K562 (cell line): ENCODE measurements at regions not wholly inside any gene's neighbourhood (a gene's known extent, or its start where the extent isn't known, plus 50 kb on each side); places are given as distances from the start of the nearest gene placed in this dataset.

Experiments used
- ATAC-seq: fragments of 200-7000 bp; cut with Tn5 transposase; 3 replicates; pipeline ENCODE4 v1.9.1; 2020; ENCODE audit warnings: moderate library complexity
- BruUV-seq: library from RNA; stranded (reverse); fragments of 400-500 nt; replicated peaks from 2 replicates; lab custom pipeline; 2021; lab: Mats Ljungman, UMichigan
- CTCF ChIA-PET: fragments of 300-600 bp; formaldehyde crosslinking; extraction: SDS; loops from one replicate; lab custom pipeline; 2021; ENCODE audit warnings: low intra/inter-chr PET ratio; lab: Yijun Ruan, JAX
- POLR2A ChIA-PET: fragments of 300-600, 350-650 bp; sonication (Branson Sonifier 250); formaldehyde crosslinking; extraction: SDS; loops from one replicate; lab custom pipeline; 2021; ENCODE audit warnings: antibody characterized with exemption, inconsistent platforms; lab: Yijun Ruan, JAX
- DNase-seq, 4 experiments: peaks; one replicate each; pipeline versions ENCODE4 v3.0.0 to v3.0.0-alpha.2; 2011 to 2018; ENCODE audit warnings: low spot score in 3 of 4, mixed read lengths in 3 of 4; ENCODE audit errors: extremely low read depth in 1 of 4
- FAIRE-seq: peaks from 2 replicates; lab custom pipeline; 2011; peaks lifted over from hg19 to GRCh38; lab: Jason Lieb, UNC
- H2AFZ ChIP-seq: 2 replicates; pipeline ENCODE4 v1.6.0; 2011; ENCODE audit warnings: low read depth, low read length, control low read depth, inconsistent platforms
- H3K27ac ChIP-seq: fragments of 200-600 bp; 3 replicates; pipeline ENCODE4 v1.8.0; 2011; ENCODE audit warnings: low read depth, mild to moderate bottlenecking, control low read depth, inconsistent platforms, low read length, moderate library complexity, mixed read lengths; ENCODE audit errors: extremely low read depth
- H3K27me3 ChIP-seq, 2 experiments: fragments of 300-600 bp in 1 of 2; 2 replicates in 1 of 2; 3 replicates in 1 of 2; pipeline versions ENCODE4 v1.6.0 to v1.8.0; 2011; ENCODE audit warnings: inconsistent platforms in 2 of 2, low read length in 2 of 2, mild to moderate bottlenecking in 1 of 2, mixed read lengths in 1 of 2, moderate library complexity in 1 of 2; ENCODE audit not compliant: control insufficient read depth in 2 of 2, insufficient read depth in 2 of 2
- H3K36me3 ChIP-seq: fragments of 300-600 bp; 3 replicates; pipeline ENCODE4 v1.8.0; 2011; ENCODE audit warnings: mild to moderate bottlenecking, low read length, inconsistent platforms; ENCODE audit not compliant: control insufficient read depth, insufficient read depth
- H3K4me1 ChIP-seq, 2 experiments: fragments of 200-600 bp in 1 of 2; replicated peaks in 1 of 2; 2 replicates in 1 of 2; 3 replicates in 1 of 2; pipeline versions ENCODE4 v1.5.1 to v1.8.0; 2011; ENCODE audit warnings: inconsistent platforms in 2 of 2, low read length in 2 of 2, mild to moderate bottlenecking in 1 of 2, mixed read lengths in 1 of 2, moderate library complexity in 1 of 2; ENCODE audit not compliant: control insufficient read depth in 2 of 2, insufficient read depth in 2 of 2
- H3K4me2 ChIP-seq: 2 replicates; pipeline ENCODE4 v1.6.1; 2011; ENCODE audit warnings: low read length, control low read depth, inconsistent platforms, mixed read lengths; ENCODE audit not compliant: insufficient read depth
- H3K4me3 ChIP-seq: fragments of 200-600 bp; sonication (generic), shearing (Covaris generic); 2 replicates; pipeline ENCODE4 v1.5.1; 2016; ENCODE audit warnings: control low read depth, inconsistent platforms
- H3K79me2 ChIP-seq: fragments of 200-600 bp; 3 replicates; pipeline ENCODE4 v1.8.0; 2011; ENCODE audit warnings: low read length, inconsistent platforms; ENCODE audit not compliant: control insufficient read depth, insufficient read depth
- H3K9ac ChIP-seq, 2 experiments: 2 replicates each; pipeline versions ENCODE4 v1.6.0 to v1.6.1; 2011; ENCODE audit warnings: low read depth in 2 of 2, low read length in 2 of 2, control low read depth in 1 of 2, inconsistent platforms in 1 of 2, mild to moderate bottlenecking in 1 of 2, mixed read lengths in 1 of 2; ENCODE audit not compliant: insufficient read depth in 1 of 2
- H3K9me1 ChIP-seq: one replicate; pipeline ENCODE4 v1.6.0; 2011; ENCODE audit warnings: inconsistent platforms, mild to moderate bottlenecking, low read length, moderate library complexity; ENCODE audit not compliant: control insufficient read depth, insufficient read depth
- H3K9me3 ChIP-seq: replicated peaks from 2 replicates; pipeline ENCODE4 v1.5.1; 2011; ENCODE audit warnings: low read depth, low read length, inconsistent platforms; ENCODE audit not compliant: control insufficient read depth, insufficient read depth
- H4K20me1 ChIP-seq: replicated peaks from 2 replicates; pipeline ENCODE4 v1.6.1; 2011; ENCODE audit warnings: low read length, inconsistent platforms, mixed read lengths; ENCODE audit not compliant: control insufficient read depth, insufficient read depth
- ARID2 ChIP-seq: fragments of 450-650 bp; IDR thresholded peaks from 2 replicates; pipeline ENCODE4 v1.6.1; 2017; ENCODE audit warnings: antibody characterized with exemption, mild to moderate bottlenecking
- DPF2 ChIP-seq: fragments of 450-650 bp; IDR thresholded peaks from 2 replicates; pipeline ENCODE4 v1.6.1; 2016
- EZH2 ChIP-seq: IDR thresholded peaks from 2 replicates; pipeline ENCODE4 v1.6.1; 2012; ENCODE audit warnings: low read depth, mild to moderate bottlenecking, inconsistent platforms, low read length, borderline replicate concordance
- HNRNPH1 ChIP-seq: fragments of 200-400 bp; formaldehyde crosslinking; optimal IDR thresholded peaks from 2 replicates; pipeline ENCODE3; 2017; ENCODE audit warnings: low read depth, mild to moderate bottlenecking, low read length, moderate library complexity
- NR2F6 ChIP-seq: fragments of 450-650 bp; formaldehyde crosslinking; IDR thresholded peaks from 2 replicates; pipeline ENCODE4 v1.4.0; 2020; ENCODE audit warnings: mild to moderate bottlenecking
- RUNX1 ChIP-seq: sonication (generic); IDR thresholded peaks from 2 replicates; pipeline ENCODE4 v1.6.1; 2016; ENCODE audit warnings: antibody characterized with exemption, low read depth
- WGBS: fragments of 100-300 bp; shearing (Covaris generic); methylation state at CpG from one replicate; pipeline ENCODE4 v1.1.6; 2016; ENCODE audit warnings: low coverage, mixed read lengths; ENCODE audit not compliant: insufficient coverage; ENCODE audit errors: missing lambda C conversion rate; 5-methylcytosine and 5-hydroxymethylcytosine counted together
- in situ Hi-C: fragments of 300-500 bp; cut with MboI; formaldehyde crosslinking; loops from 4 replicates; pipeline ENCODE4 v1.15.0; 2018; ENCODE audit warnings: inconsistent platforms, mixed read lengths
- intact Hi-C: fragments of 100-400 bp; cut with micrococcal nuclease; formaldehyde crosslinking; loops from 2 replicates; pipeline ENCODE4 v1.14.2; 2022
- TF ChIP-seq, protein P1 (sequence below): IDR thresholded peaks from 3 replicates; pipeline ENCODE4 v1.6.1; 2011; ENCODE audit warnings: borderline replicate concordance, mild to moderate bottlenecking, moderate library complexity; ENCODE audit not compliant: insufficient read length; ENCODE audit errors: extremely low read depth
- TF ChIP-seq, protein P2 (sequence below): sonication (generic); formaldehyde crosslinking; IDR thresholded peaks from 2 replicates; pipeline ENCODE4 v1.8.0; 2023; ENCODE audit warnings: mild to moderate bottlenecking, missing genetic modification reagents

DNA sequence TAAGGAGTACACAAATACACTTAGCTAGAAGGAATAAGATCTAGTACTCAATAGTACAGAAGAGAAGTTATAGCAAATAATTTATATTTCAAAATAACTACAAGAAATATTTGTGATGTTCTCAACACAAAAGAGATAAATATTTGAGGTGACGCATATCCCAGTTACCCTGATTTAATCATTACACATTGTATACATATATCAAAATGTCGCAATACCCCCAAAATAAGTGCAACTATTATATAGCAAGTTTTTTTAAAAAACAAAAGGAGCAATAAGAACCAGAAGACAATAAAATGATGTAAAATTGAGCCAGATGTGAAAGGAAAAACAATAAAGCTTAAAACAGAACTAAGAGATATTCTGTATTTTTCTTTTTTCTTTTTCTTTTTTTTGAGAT lies 59.3 kb upstream of the KIAA1217 start:
- no peak overlapping the region for H3K4me2 ChIP-seq
- no peaks in the 10 kb centered on the region for H4K20me1 ChIP-seq
- in situ Hi-C loops, result no loop called here
- H3K9me1 ChIP-seq, result no peaks in the 10 kb centered on the region
- TF ChIP-seq, protein P1, sequence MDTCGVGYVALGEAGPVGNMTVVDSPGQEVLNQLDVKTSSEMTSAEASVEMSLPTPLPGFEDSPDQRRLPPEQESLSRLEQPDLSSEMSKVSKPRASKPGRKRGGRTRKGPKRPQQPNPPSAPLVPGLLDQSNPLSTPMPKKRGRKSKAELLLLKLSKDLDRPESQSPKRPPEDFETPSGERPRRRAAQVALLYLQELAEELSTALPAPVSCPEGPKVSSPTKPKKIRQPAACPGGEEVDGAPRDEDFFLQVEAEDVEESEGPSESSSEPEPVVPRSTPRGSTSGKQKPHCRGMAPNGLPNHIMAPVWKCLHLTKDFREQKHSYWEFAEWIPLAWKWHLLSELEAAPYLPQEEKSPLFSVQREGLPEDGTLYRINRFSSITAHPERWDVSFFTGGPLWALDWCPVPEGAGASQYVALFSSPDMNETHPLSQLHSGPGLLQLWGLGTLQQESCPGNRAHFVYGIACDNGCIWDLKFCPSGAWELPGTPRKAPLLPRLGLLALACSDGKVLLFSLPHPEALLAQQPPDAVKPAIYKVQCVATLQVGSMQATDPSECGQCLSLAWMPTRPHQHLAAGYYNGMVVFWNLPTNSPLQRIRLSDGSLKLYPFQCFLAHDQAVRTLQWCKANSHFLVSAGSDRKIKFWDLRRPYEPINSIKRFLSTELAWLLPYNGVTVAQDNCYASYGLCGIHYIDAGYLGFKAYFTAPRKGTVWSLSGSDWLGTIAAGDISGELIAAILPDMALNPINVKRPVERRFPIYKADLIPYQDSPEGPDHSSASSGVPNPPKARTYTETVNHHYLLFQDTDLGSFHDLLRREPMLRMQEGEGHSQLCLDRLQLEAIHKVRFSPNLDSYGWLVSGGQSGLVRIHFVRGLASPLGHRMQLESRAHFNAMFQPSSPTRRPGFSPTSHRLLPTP, result no peak
- TF ChIP-seq NR2F6 (no peak), EZH2 (no peak)
- FAIRE-seq (no peak), DNase-seq (no peak), ATAC-seq (no peak)
- no peak overlapping the region for H3K9ac ChIP-seq
- ChIA-PET CTCF (no interaction called here), POLR2A (no interaction called here)
- no peaks in the 10 kb centered on the region for H3K79me2 ChIP-seq
- H3K36me3 ChIP-seq, result no peaks in the 10 kb centered on the region
- H3K27ac ChIP-seq, result no peak overlapping the region
- H3K4me3 ChIP-seq, result no peak overlapping the region
- BruUV-seq, result no TSS peak
- intact Hi-C loops, result no loop called here
- no peaks in the 10 kb centered on the region for H3K27me3 ChIP-seq
- no peak overlapping the region for H2AFZ ChIP-seq
- no peaks in the 10 kb centered on the region for H3K4me1 ChIP-seq
- WGBS, result 4% methylated on average over 2 of the region's 2 CpGs
- no peaks in the 10 kb centered on the region for H3K9me3 ChIP-seq

DNA sequence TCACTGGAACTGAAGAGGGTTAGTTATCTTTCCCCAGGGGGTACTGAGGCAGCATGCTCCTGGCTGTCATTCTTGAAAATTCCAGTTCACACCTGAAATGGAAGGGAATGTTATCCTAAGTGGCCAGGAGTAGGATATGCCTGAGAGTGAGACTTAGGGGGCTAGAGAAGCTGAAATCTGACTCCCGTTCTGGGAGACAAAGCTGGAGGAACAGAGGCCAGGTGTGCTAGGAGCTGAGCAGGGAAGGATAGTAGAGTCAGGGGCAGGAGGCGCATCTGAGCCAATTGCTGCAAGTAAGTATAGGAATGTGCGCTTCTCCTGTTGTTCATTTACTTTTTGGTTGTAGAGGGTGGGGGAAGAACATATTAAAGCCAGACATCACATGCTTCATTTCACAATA lies 58.1 kb upstream of the KIAA1217 start:
- Histone ChIP-seq H3K9ac (no peak overlapping the region), H3K27ac (no peak overlapping the region), H3K79me2 (no peaks in the 10 kb centered on the region), H3K36me3 (no peaks in the 10 kb centered on the region), H3K9me1 (no peaks in the 10 kb centered on the region), H3K27me3 (no peaks in the 10 kb centered on the region), H3K9me3 (no peaks in the 10 kb centered on the region), H2AFZ (no peak overlapping the region), H3K4me2 (no peak overlapping the region), H3K4me1 (no peaks in the 10 kb centered on the region), H4K20me1 (no peaks in the 10 kb centered on the region), H3K4me3 (no peak overlapping the region)
- WGBS, result 0% methylated on average over 3 of the region's 3 CpGs
- BruUV-seq, result no TSS peak
- ATAC-seq, result no peak
- no peak for TF ChIP-seq DPF2
- no peak for TF ChIP-seq ARID2
- TF ChIP-seq HNRNPH1, result no peak
- TF ChIP-seq RUNX1, result no peak
- TF ChIP-seq, protein P2, sequence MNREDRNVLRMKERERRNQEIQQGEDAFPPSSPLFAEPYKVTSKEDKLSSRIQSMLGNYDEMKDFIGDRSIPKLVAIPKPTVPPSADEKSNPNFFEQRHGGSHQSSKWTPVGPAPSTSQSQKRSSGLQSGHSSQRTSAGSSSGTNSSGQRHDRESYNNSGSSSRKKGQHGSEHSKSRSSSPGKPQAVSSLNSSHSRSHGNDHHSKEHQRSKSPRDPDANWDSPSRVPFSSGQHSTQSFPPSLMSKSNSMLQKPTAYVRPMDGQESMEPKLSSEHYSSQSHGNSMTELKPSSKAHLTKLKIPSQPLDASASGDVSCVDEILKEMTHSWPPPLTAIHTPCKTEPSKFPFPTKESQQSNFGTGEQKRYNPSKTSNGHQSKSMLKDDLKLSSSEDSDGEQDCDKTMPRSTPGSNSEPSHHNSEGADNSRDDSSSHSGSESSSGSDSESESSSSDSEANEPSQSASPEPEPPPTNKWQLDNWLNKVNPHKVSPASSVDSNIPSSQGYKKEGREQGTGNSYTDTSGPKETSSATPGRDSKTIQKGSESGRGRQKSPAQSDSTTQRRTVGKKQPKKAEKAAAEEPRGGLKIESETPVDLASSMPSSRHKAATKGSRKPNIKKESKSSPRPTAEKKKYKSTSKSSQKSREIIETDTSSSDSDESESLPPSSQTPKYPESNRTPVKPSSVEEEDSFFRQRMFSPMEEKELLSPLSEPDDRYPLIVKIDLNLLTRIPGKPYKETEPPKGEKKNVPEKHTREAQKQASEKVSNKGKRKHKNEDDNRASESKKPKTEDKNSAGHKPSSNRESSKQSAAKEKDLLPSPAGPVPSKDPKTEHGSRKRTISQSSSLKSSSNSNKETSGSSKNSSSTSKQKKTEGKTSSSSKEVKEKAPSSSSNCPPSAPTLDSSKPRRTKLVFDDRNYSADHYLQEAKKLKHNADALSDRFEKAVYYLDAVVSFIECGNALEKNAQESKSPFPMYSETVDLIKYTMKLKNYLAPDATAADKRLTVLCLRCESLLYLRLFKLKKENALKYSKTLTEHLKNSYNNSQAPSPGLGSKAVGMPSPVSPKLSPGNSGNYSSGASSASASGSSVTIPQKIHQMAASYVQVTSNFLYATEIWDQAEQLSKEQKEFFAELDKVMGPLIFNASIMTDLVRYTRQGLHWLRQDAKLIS (CRISPR knock-in tag), result no peak
- ChIA-PET POLR2A (interaction anchor here (0.6 kb wide), 1 partner anchor 337 kb away, joined by 3 read pairs; no protein-coding TSS in a partner anchor), CTCF (no interaction called here)
- no peak for DNase-seq
- no peak for FAIRE-seq
- intact Hi-C loops (no loop called here), in situ Hi-C loops (no loop called here)
